ENCODE measurements at regions not wholly inside any gene's neighbourhood (a gene's known extent, or its start where the extent isn't known, plus 50 kb on each side); places are given as distances from the start of the nearest gene placed in this dataset.

- no peak for DNase-seq (ENCODE audit: low spot score)
Measured at GRCh38 chr13:44181931-44182330, 191.7 kb upstream of the SERP2 start.

- DNase-seq (ENCODE audit: low spot score): no peak
Measured at GRCh38 chr13:44184740-44185139, 188.9 kb upstream of the SERP2 start.

GRCh38 chr13:44188257-44188656 is 185.4 kb upstream of the SERP2 start:
- DNase-seq (ENCODE audit: low spot score): peak; percentile 76

- no peak for DNase-seq (ENCODE audit: low spot score)
Measured at GRCh38 chr13:44189085-44189484, 184.5 kb upstream of the SERP2 start.

GRCh38 chr13:44191103-44191502 is 182.5 kb upstream of the SERP2 start:
- DNase-seq (ENCODE audit: low spot score): no peak

GRCh38 chr13:44191504-44192171 is 182.0 kb upstream of the SERP2 start:
- DNase-seq (ENCODE audit: low spot score): peak; percentile 23

- DNase-seq (ENCODE audit: low spot score): no peak
Measured at GRCh38 chr13:44193731-44194130, 179.9 kb upstream of the SERP2 start.

GRCh38 chr13:44195245-44195644 is 178.4 kb upstream of the SERP2 start:
- no peak for DNase-seq (ENCODE audit: low spot score)

GRCh38 chr13:44196196-44196751 is 177.3 kb upstream of the SERP2 start:
- DNase-seq (ENCODE audit: low spot score): no peak

- DNase-seq (ENCODE audit: low spot score): no peak
Measured at GRCh38 chr13:44197791-44198770, 175.5 kb upstream of the SERP2 start.

GRCh38 chr13:44198826-44199225 is 174.8 kb upstream of the SERP2 start:
- peak; percentile 65 for DNase-seq (ENCODE audit: low spot score)

- DNase-seq (ENCODE audit: low spot score): no peak
Measured at GRCh38 chr13:44199627-44200207, 173.9 kb upstream of the SERP2 start.

- no peak for DNase-seq (ENCODE audit: low spot score)
Measured at GRCh38 chr13:44206434-44206833, 167.2 kb upstream of the SERP2 start.

GRCh38 chr13:44207476-44207875 is 166.1 kb upstream of the SERP2 start:
- DNase-seq (ENCODE audit: low spot score): peak; percentile 36

GRCh38 chr13:44210525-44210924 is 163.1 kb upstream of the SERP2 start:
- DNase-seq (ENCODE audit: low spot score): no peak

GRCh38 chr13:44211286-44211685 is 162.3 kb upstream of the SERP2 start:
- DNase-seq (ENCODE audit: low spot score): no peak

GRCh38 chr13:44211704-44212346 is 161.8 kb upstream of the SERP2 start:
- no peak for DNase-seq (ENCODE audit: low spot score)

GRCh38 chr13:44212633-44213396 is 160.8 kb upstream of the SERP2 start:
- DNase-seq (ENCODE audit: low spot score): no peak

GRCh38 chr13:44218501-44219240 is 155.0 kb upstream of the SERP2 start:
- DNase-seq (ENCODE audit: low spot score): peak; percentile 29

Measured in LoVo (cell line).